ENCODE measurements at regions not wholly inside any gene's neighbourhood (a gene's known extent, or its start where the extent isn't known, plus 50 kb on each side); places are given as distances from the start of the nearest gene placed in this dataset.

GRCh38 chr1:88075813-88076212 is 608.3 kb upstream of the PKN2 start:
- DNase-seq = no peak

GRCh38 chr1:88079036-88079435 is 605.0 kb upstream of the PKN2 start:
- DNase-seq = no peak

- DNase-seq = no peak
Observed at GRCh38 chr1:88080875-88081274, 603.2 kb upstream of the PKN2 start.

- no peak for DNase-seq
Observed at GRCh38 chr1:88088481-88088880, 595.6 kb upstream of the PKN2 start.

GRCh38 chr1:88089961-88090360 is 594.1 kb upstream of the PKN2 start:
- no peak for DNase-seq

GRCh38 chr1:88098881-88099280 is 585.2 kb upstream of the PKN2 start:
- no peak for DNase-seq

- DNase-seq = no peak
Observed at GRCh38 chr1:88101041-88101440, 583.0 kb upstream of the PKN2 start.

- no peak for DNase-seq
Observed at GRCh38 chr1:88104236-88104635, 579.8 kb upstream of the PKN2 start.

- no peak for DNase-seq
Observed at GRCh38 chr1:88104886-88105285, 579.2 kb upstream of the PKN2 start.

GRCh38 chr1:88111816-88112215 is 572.3 kb upstream of the PKN2 start:
- DNase-seq = no peak

- no peak for DNase-seq
Observed at GRCh38 chr1:88117597-88117996, 566.5 kb upstream of the PKN2 start.

- DNase-seq = no peak
Observed at GRCh38 chr1:88118176-88118845, 565.8 kb upstream of the PKN2 start.

GRCh38 chr1:88124614-88125013 is 559.5 kb upstream of the PKN2 start:
- DNase-seq = no peak

- no peak for DNase-seq
Observed at GRCh38 chr1:88126467-88126866, 557.6 kb upstream of the PKN2 start.

- DNase-seq = no peak
Observed at GRCh38 chr1:88133991-88134390, 550.1 kb upstream of the PKN2 start.

GRCh38 chr1:88134983-88135921 is 548.8 kb upstream of the PKN2 start:
- no peak for DNase-seq

GRCh38 chr1:88139633-88140032 is 544.4 kb upstream of the PKN2 start:
- no peak for DNase-seq

- no peak for DNase-seq
Observed at GRCh38 chr1:88140325-88140724, 543.7 kb upstream of the PKN2 start.

- no peak for DNase-seq
Observed at GRCh38 chr1:88141499-88142074, 542.5 kb upstream of the PKN2 start.

- DNase-seq = no peak
Observed at GRCh38 chr1:88145752-88146151, 538.3 kb upstream of the PKN2 start.

- no peak for DNase-seq
Observed at GRCh38 chr1:88149686-88150085, 534.4 kb upstream of the PKN2 start.

GRCh38 chr1:88150330-88150729 is 533.7 kb upstream of the PKN2 start:
- no peak for DNase-seq

- DNase-seq = no peak
Observed at GRCh38 chr1:88163187-88163586, 520.9 kb upstream of the PKN2 start.
